HepG2 (cell line): ENCODE measurements at regions not wholly inside any gene's neighbourhood (a gene's known extent, or its start where the extent isn't known, plus 50 kb on each side); places are given as distances from the start of the nearest gene placed in this dataset.

Source experiments
- ATAC-seq: fragments of 200-7000 bp; cut with Tn5 transposase; 3 replicates; pipeline ENCODE4 v1.9.1; 2020; ENCODE audit warnings: mild to moderate bottlenecking, moderate library complexity
- BruUV-seq: library from RNA; stranded (reverse); fragments of 400-500 nt; replicated peaks from 2 replicates; lab custom pipeline; 2021; lab: Mats Ljungman, UMichigan
- CTCF ChIA-PET: fragments of 300-600 bp; formaldehyde crosslinking; extraction: SDS; loops from one replicate; lab custom pipeline; 2021; ENCODE audit warnings: low total read pairs, inconsistent platforms, low intra/inter-chr PET ratio; lab: Yijun Ruan, JAX
- POLR2A ChIA-PET: fragments of 350-600 bp; sonication (Branson Sonifier 250); formaldehyde crosslinking; loops from one replicate; lab custom pipeline; 2020; ENCODE audit warnings: antibody characterized with exemption, inconsistent platforms; lab: Yijun Ruan, JAX
- DNase-seq: peaks from one replicate; pipeline ENCODE4 v3.0.0-alpha.2; 2015; ENCODE audit warnings: low spot score
- FAIRE-seq: peaks from 3 replicates; lab custom pipeline; 2011; peaks lifted over from hg19 to GRCh38; lab: Jason Lieb, UNC
- H2AFZ ChIP-seq: one replicate; pipeline ENCODE4 v1.6.1; 2011; ENCODE audit warnings: low read length, inconsistent platforms
- H3K27ac ChIP-seq: fragments of 300-600 bp; 3 replicates; pipeline ENCODE4 v1.8.0; 2011; ENCODE audit warnings: mixed run types, mild to moderate bottlenecking, mixed read lengths, low read length, inconsistent platforms; ENCODE audit not compliant: insufficient read depth; ENCODE audit errors: extremely low read length
- H3K27me3 ChIP-seq, 2 experiments: fragments of 200-600 bp in 1 of 2; 2 replicates in 1 of 2; 3 replicates in 1 of 2; pipeline versions ENCODE4 v1.6.0 to v1.8.0; 2011; ENCODE audit warnings: low read length in 2 of 2, mild to moderate bottlenecking in 2 of 2, moderate library complexity in 2 of 2, inconsistent platforms in 1 of 2; ENCODE audit not compliant: insufficient read depth in 2 of 2, control insufficient read depth in 1 of 2
- H3K36me3 ChIP-seq, 2 experiments: fragments of 200-600 bp in 1 of 2; replicated peaks in 1 of 2; 2 replicates in 1 of 2; 3 replicates in 1 of 2; pipeline versions ENCODE4 v1.5.1 to v1.8.0; 2011; ENCODE audit warnings: low read length in 2 of 2, inconsistent platforms in 1 of 2; ENCODE audit not compliant: insufficient read depth in 2 of 2, control insufficient read depth in 1 of 2
- H3K4me1 ChIP-seq: 2 replicates; pipeline ENCODE4 v1.5.1; 2012; ENCODE audit warnings: low read length, inconsistent platforms; ENCODE audit not compliant: insufficient read depth
- H3K4me2 ChIP-seq: 2 replicates; pipeline ENCODE4 v1.6.0; 2011; ENCODE audit warnings: low read depth, low read length, inconsistent platforms
- H3K4me3 ChIP-seq, 3 experiments: fragments of 200-600 bp in 1 of 3; sonication (generic), shearing (Covaris generic) in 1 of 3; replicated peaks in 1 of 3; 2 replicates each; pipeline ENCODE4 v1.5.1; 2011 to 2016; ENCODE audit warnings: low read length in 3 of 3, inconsistent platforms in 2 of 3, low read depth in 2 of 3, mild to moderate bottlenecking in 2 of 3, control low read depth in 1 of 3, mixed read lengths in 1 of 3; ENCODE audit not compliant: insufficient read depth in 1 of 3
- H3K79me2 ChIP-seq: one replicate; pipeline ENCODE4 v1.6.1; 2011; ENCODE audit warnings: low read length, inconsistent platforms; ENCODE audit not compliant: insufficient read depth
- H3K9ac ChIP-seq: 2 replicates; pipeline ENCODE4 v1.6.0; 2011; ENCODE audit warnings: mild to moderate bottlenecking, low read depth, low read length, inconsistent platforms; ENCODE audit not compliant: insufficient read depth
- H3K9me3 ChIP-seq: 2 replicates; pipeline ENCODE4 v1.5.1; 2012; ENCODE audit warnings: mild to moderate bottlenecking, low read length
- H4K20me1 ChIP-seq: 2 replicates; pipeline ENCODE4 v1.6.0; 2011; ENCODE audit warnings: inconsistent platforms, mild to moderate bottlenecking, low read length, moderate library complexity; ENCODE audit not compliant: insufficient read depth
- ADNP ChIP-seq: sonication (generic); formaldehyde crosslinking; IDR thresholded peaks from 2 replicates; pipeline ENCODE4 v1.4.0; 2020; ENCODE audit warnings: missing genetic modification reagents
- ARID3A ChIP-seq: IDR thresholded peaks from 2 replicates; pipeline ENCODE4 v1.6.1; 2012; ENCODE audit warnings: low read depth, low read length, improper control_type of control experiment
- EEA1 ChIP-seq: sonication (generic); formaldehyde crosslinking; IDR thresholded peaks from 2 replicates; pipeline ENCODE4 v1.5.1; 2020; ENCODE audit warnings: mild to moderate bottlenecking, missing genetic modification reagents, borderline replicate concordance
- NPAS2 ChIP-seq: sonication (generic); formaldehyde crosslinking; IDR thresholded peaks from 2 replicates; pipeline ENCODE4 v1.8.0; 2022; ENCODE audit warnings: mild to moderate bottlenecking, missing genetic modification reagents, borderline replicate concordance
- TRAFD1 ChIP-seq: sonication (generic); formaldehyde crosslinking; IDR thresholded peaks from 2 replicates; pipeline ENCODE4 v1.5.1; 2020; ENCODE audit warnings: missing genetic modification reagents, mild to moderate bottlenecking, borderline replicate concordance
- WIZ ChIP-seq: sonication (generic); formaldehyde crosslinking; IDR thresholded peaks from 2 replicates; pipeline ENCODE4 v1.5.1; 2020; ENCODE audit warnings: mild to moderate bottlenecking, missing genetic modification reagents
- ZNF224 ChIP-seq: sonication (generic); formaldehyde crosslinking; IDR thresholded peaks from 2 replicates; pipeline ENCODE4 v1.5.0; 2020; ENCODE audit warnings: mild to moderate bottlenecking, missing genetic modification reagents
- ZNF432 ChIP-seq: sonication (generic); formaldehyde crosslinking; IDR thresholded peaks from 2 replicates; pipeline ENCODE4 v1.5.0; 2020; ENCODE audit warnings: missing genetic modification reagents, mild to moderate bottlenecking, borderline replicate concordance
- ZNF549 ChIP-seq: sonication (generic); formaldehyde crosslinking; IDR thresholded peaks from 2 replicates; pipeline ENCODE4 v1.5.0; 2020; ENCODE audit warnings: missing genetic modification reagents
- ZNF646 ChIP-seq: sonication (generic); formaldehyde crosslinking; IDR thresholded peaks from 2 replicates; pipeline ENCODE4 v1.9.0; 2021; ENCODE audit warnings: mild to moderate bottlenecking, missing genetic modification reagents
- ZNF75D ChIP-seq: sonication (generic); formaldehyde crosslinking; IDR thresholded peaks from 2 replicates; pipeline ENCODE4 v1.8.1; 2023; ENCODE audit warnings: missing genetic modification reagents, mild to moderate bottlenecking, borderline replicate concordance
- ZNF816 ChIP-seq: sonication (generic); formaldehyde crosslinking; IDR thresholded peaks from 2 replicates; pipeline ENCODE4 v1.8.0; 2022; ENCODE audit warnings: missing genetic modification reagents, mild to moderate bottlenecking, borderline replicate concordance
- ZSCAN22 ChIP-seq: sonication (generic); formaldehyde crosslinking; IDR thresholded peaks from 2 replicates; pipeline ENCODE4 v1.4.0; 2020; ENCODE audit warnings: mild to moderate bottlenecking, missing genetic modification reagents
- WGBS: methylation state at CpG from one replicate; pipeline ENCODE4 v1.1.6; 2017; ENCODE audit warnings: low lambda C conversion rate; 5-methylcytosine and 5-hydroxymethylcytosine counted together
- in situ Hi-C: cut with HindIII; loops from 2 replicates; pipeline ENCODE4 v1.10.0; 2017; ENCODE audit warnings: low pct_unique_long_range_greater_than_20kb; ENCODE audit not compliant: extremely low pct_ligation_motif_present
- intact Hi-C: fragments of 100-400 bp; cut with micrococcal nuclease; formaldehyde crosslinking; loops from one replicate; pipeline ENCODE4 v1.10.0; 2022; ENCODE audit not compliant: unreplicated experiment

GRCh38 chr1:193412748-193413147 lies 226.3 kb upstream of the B3GALT2 start (continued):
- TF ChIP-seq ZNF646 (CRISPR knock-in tag) (no peak), ZNF816 (CRISPR knock-in tag) (no peak), ZNF549 (CRISPR knock-in tag) (no peak), ZNF75D (CRISPR knock-in tag) (no peak), WIZ (CRISPR knock-in tag) (no peak)
- TF ChIP-seq, all 625 proteins: peak for 0

- H3K4me1 ChIP-seq: no peaks in the 10 kb centered on the region
- no peak overlapping the region for H3K9ac ChIP-seq
- no peaks in the 10 kb centered on the region for H3K9me3 ChIP-seq
- DNase-seq: no peak
- no peak for ATAC-seq
- no peak for FAIRE-seq
- H2AFZ ChIP-seq: no peak overlapping the region
- no peaks in the 10 kb centered on the region for H4K20me1 ChIP-seq
- TF ChIP-seq ADNP (CRISPR knock-in tag) (no peak), EEA1 (CRISPR knock-in tag) (no peak), ARID3A (no peak), ZNF224 (no peak), NPAS2 (CRISPR knock-in tag) (no peak), ZSCAN22 (CRISPR knock-in tag) (no peak), TRAFD1 (no peak), ZNF432 (no peak)
- in situ Hi-C loops (no loop called here), intact Hi-C loops (no loop called here)
- BruUV-seq: no TSS peak
- H3K36me3 ChIP-seq: no peaks in the 10 kb centered on the region
- H3K4me3 ChIP-seq: no peak overlapping the region
- H3K4me2 ChIP-seq: no peak overlapping the region
- H3K27ac ChIP-seq: no peak overlapping the region
- H3K79me2 ChIP-seq: no peaks in the 10 kb centered on the region
- POLR2A ChIA-PET: no interaction called here
- no peaks in the 10 kb centered on the region for H3K27me3 ChIP-seq
- 2% methylated on average over 5 of the region's 5 CpGs for WGBS
- CTCF ChIA-PET: no interaction called here
Measured at GRCh38 chr1:193411714-193412113, 225.3 kb upstream of the B3GALT2 start.
